Aorta (tissue), 5 donors: ENCODE measurements at regions not wholly inside any gene's neighbourhood (a gene's known extent, or its start where the extent isn't known, plus 50 kb on each side); places are given as distances from the start of the nearest gene placed in this dataset.
"Not testable (repeated sequence)": the region's sequence is repeated elsewhere in the genome, so short reads cannot be mapped to it uniquely, and the experiment has no call there.

Source experiments
- ATAC-seq: fragments of 200-7000 bp; cut with Tn5 transposase; one replicate; pipeline ENCODE4 v1.9.1; 2022; ENCODE audit warnings: moderate library complexity; ENCODE audit not compliant: low FRiP score
- DNase-seq, 2 donors: peaks; one replicate each; pipeline ENCODE4 v3.0.0-alpha.2; 2020
- H3K27ac ChIP-seq, 2 donors: one replicate each; pipeline ENCODE4 v1.5.1; 2013; ENCODE audit warnings: low read length in 2 of 2, mild to moderate bottlenecking in 2 of 2, moderate library complexity in 2 of 2, control low read depth in 1 of 2, inconsistent platforms in 1 of 2, low read depth in 1 of 2
- H3K27me3 ChIP-seq, 2 donors: one replicate each; pipeline ENCODE4 v1.6.1; 2013; ENCODE audit warnings: control low read depth in 1 of 2, low read length in 1 of 2, mild to moderate bottlenecking in 1 of 2, moderate library complexity in 1 of 2; ENCODE audit not compliant: insufficient read depth in 2 of 2, control insufficient read depth in 1 of 2
- H3K36me3 ChIP-seq, 2 donors: one replicate each; pipeline ENCODE4 v1.6.1; 2013; ENCODE audit warnings: control low read depth in 1 of 2, low read length in 1 of 2, mild to moderate bottlenecking in 1 of 2; ENCODE audit not compliant: insufficient read depth in 2 of 2, control insufficient read depth in 1 of 2
- H3K4me1 ChIP-seq, 2 donors: one replicate each; pipeline ENCODE4 v1.6.1; 2013; ENCODE audit warnings: low read length in 2 of 2, control low read depth in 1 of 2, mild to moderate bottlenecking in 1 of 2, moderate library complexity in 1 of 2; ENCODE audit not compliant: insufficient read depth in 2 of 2, control insufficient read depth in 1 of 2
- H3K4me3 ChIP-seq, 2 donors: one replicate each; pipeline ENCODE4 v1.5.1; 2013; ENCODE audit warnings: low read length in 2 of 2, control low read depth in 1 of 2, mild to moderate bottlenecking in 1 of 2
- H3K9me3 ChIP-seq: one replicate; pipeline ENCODE4 v1.6.1; 2013; ENCODE audit warnings: mild to moderate bottlenecking, low read length; ENCODE audit not compliant: control insufficient read depth
- WGBS, 2 donors: extraction: QIAGEN DNeasy Blood & Tissue Kit; methylation state at CpG; one replicate each; pipeline ENCODE4 v1.1.7; 2013; 5-methylcytosine and 5-hydroxymethylcytosine counted together
- intact Hi-C, 2 donors: fragments of 100-400 bp; cut with DNase I; formaldehyde crosslinking; loops; one replicate each; pipeline versions ENCODE4 v1.14.2 to v1.15.0; 2022
- donor health status: healthy with polysubstance abuse.
- donor health status: Bipolar disorder and iron deficiency.
- donor health status: DM: no; HTN: no; CAD: no.
- donor health status: DM: no; HTN: no; CAD: no.
- donor health status: DM: yes; HTN: yes; CAD: no.

GRCh38 chr13:78129823-78130222 is 211.2 kb upstream of the EDNRB start:
- no peak for DNase-seq
- Histone ChIP-seq H3K36me3 (no peaks in the 10 kb centered on the region), H3K9me3 (no peaks in the 10 kb centered on the region), H3K4me3 (no peak overlapping the region), H3K27me3 (no peaks in the 10 kb centered on the region), H3K4me1 (no peaks in the 10 kb centered on the region), H3K27ac (no peak overlapping the region)
- no peak for ATAC-seq
- intact Hi-C loops: no loop called here
- WGBS, 2 donors: 24 to 31% methylated on average over 2 of the region's 2 CpGs

- H3K4me3 ChIP-seq: no peak overlapping the region
- intact Hi-C loops: no loop called here
- no peaks in the 10 kb centered on the region for H3K36me3 ChIP-seq
- no peaks in the 10 kb centered on the region for H3K4me1 ChIP-seq
- ATAC-seq (no peak), DNase-seq (no peak)
- no peaks in the 10 kb centered on the region for H3K27me3 ChIP-seq
- no peak overlapping the region for H3K27ac ChIP-seq
- H3K9me3 ChIP-seq: no peaks in the 10 kb centered on the region
Measured at GRCh38 chr13:78129359-78129758, 210.7 kb upstream of the EDNRB start.

- WGBS, 2 donors: 31 to 34% methylated on average over 13 of the region's 13 CpGs
- intact Hi-C loops: loop anchor here (5.0 kb wide), 1 partner anchor 339 kb away; no protein-coding TSS in a partner anchor
- H3K4me3 ChIP-seq: no peak overlapping the region
- DNase-seq (no peak), ATAC-seq (peak; percentile 72)
- H3K27me3 ChIP-seq: peaks cover 0 to 2% of the 10 kb centered on the region in 2 donors
- no peaks in the 10 kb centered on the region for H3K36me3 ChIP-seq
- no peaks in the 10 kb centered on the region for H3K9me3 ChIP-seq
- no peak overlapping the region for H3K27ac ChIP-seq
- H3K4me1 ChIP-seq: no peaks in the 10 kb centered on the region
Measured at GRCh38 chr13:78121459-78122348, 203.1 kb upstream of the EDNRB start.

DNA sequence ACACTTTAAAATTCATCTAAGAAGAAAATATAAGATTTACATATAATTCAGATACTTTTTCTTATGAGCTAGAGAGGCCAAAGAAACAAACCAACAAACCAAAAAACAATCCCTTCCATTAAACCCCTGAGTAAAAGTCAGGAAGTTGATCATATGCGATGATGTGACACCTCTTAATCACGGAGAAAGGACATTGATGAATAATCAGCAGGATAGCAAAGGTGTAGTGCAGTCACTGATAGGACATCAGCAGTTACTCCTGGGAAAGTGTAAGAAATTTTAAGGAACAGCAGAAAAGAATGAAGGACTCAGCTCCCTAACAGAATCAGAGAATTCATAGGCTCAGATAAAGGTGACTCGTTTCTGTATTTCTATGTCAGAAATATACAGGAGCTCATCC is 202.4 kb upstream of the EDNRB start:
- no peak for DNase-seq
- Histone ChIP-seq H3K4me1 (no peaks in the 10 kb centered on the region), H3K4me3 (no peak overlapping the region), H3K27ac (no peak overlapping the region), H3K9me3 (no peaks in the 10 kb centered on the region), H3K27me3 (peaks cover 0 to 2% of the 10 kb centered on the region in 2 donors), H3K36me3 (no peaks in the 10 kb centered on the region)
- WGBS, 2 donors: 25 to 27% methylated on average over 3 of the region's 3 CpGs
- ATAC-seq: no peak
- intact Hi-C loops: loop anchor here (5.0 kb wide), 1 partner anchor 339 kb away; no protein-coding TSS in a partner anchor

- intact Hi-C loops: loop anchor here (5.0 kb wide), 1 partner anchor 338 kb away; no protein-coding TSS in a partner anchor
- not testable (repeated sequence) for H3K36me3 ChIP-seq, H3K27ac ChIP-seq, H3K4me3 ChIP-seq, H3K27me3 ChIP-seq, ATAC-seq, DNase-seq, H3K9me3 ChIP-seq, H3K4me1 ChIP-seq
- WGBS, 2 donors: 60 to 78% methylated on average over 1 of the region's 1 CpG
Measured at GRCh38 chr13:78120144-78120543, 201.5 kb upstream of the EDNRB start.

GRCh38 chr13:78117070-78117469 is 198.4 kb upstream of the EDNRB start:
- intact Hi-C loops: not testable (repeated sequence)
- WGBS, 2 donors: 65 to 73% methylated on average over 2 of the region's 2 CpGs

GRCh38 chr13:78105656-78106055 is 187.0 kb upstream of the EDNRB start:
- no peaks in the 10 kb centered on the region for H3K9me3 ChIP-seq
- H3K27ac ChIP-seq: no peak overlapping the region
- H3K4me3 ChIP-seq: no peak overlapping the region
- H3K27me3 ChIP-seq: peaks cover 0 to 2% of the 10 kb centered on the region in 2 donors
- DNase-seq: no peak
- H3K36me3 ChIP-seq: no peaks in the 10 kb centered on the region
- no peak for ATAC-seq
- H3K4me1 ChIP-seq: no peaks in the 10 kb centered on the region
- intact Hi-C loops: loop anchor here in 1 of 2 donors (1.0 kb wide), 1 partner anchor 30 kb away; no protein-coding TSS in a partner anchor

More at GRCh38 chr13:78117070-78117469, 198.4 kb upstream of the EDNRB start:
- not testable (repeated sequence) for H3K9me3 ChIP-seq, H3K36me3 ChIP-seq, DNase-seq, H3K27ac ChIP-seq, H3K4me1 ChIP-seq, H3K27me3 ChIP-seq, ATAC-seq, H3K4me3 ChIP-seq

DNA sequence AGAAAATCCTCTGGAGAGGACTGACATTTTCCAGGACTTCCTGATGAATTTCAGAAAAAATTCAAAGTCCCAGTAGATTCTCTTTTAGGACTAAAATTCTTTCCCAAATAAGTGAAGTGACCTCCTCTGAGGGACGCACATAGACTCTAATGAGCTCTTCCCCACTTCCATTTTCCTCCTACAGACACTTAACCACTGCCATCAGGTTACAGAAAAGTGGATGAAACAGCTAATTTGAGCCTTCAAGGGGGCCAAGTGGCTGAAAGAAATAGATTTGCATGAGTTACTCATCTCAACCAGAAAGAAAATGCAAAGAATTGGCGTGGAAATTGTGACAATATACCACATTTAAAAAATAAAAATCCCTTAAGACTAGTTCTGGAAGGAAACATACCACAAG is 185.3 kb upstream of the EDNRB start:
- DNase-seq (no peak), ATAC-seq (no peak)
- H3K27ac ChIP-seq: no peak overlapping the region
- peaks cover 0 to 2% of the 10 kb centered on the region in 2 donors for H3K27me3 ChIP-seq
- no peaks in the 10 kb centered on the region for H3K9me3 ChIP-seq
- H3K4me3 ChIP-seq: no peak overlapping the region
- H3K36me3 ChIP-seq: no peaks in the 10 kb centered on the region
- no peaks in the 10 kb centered on the region for H3K4me1 ChIP-seq
- WGBS, 2 donors: 73 to 74% methylated on average over 2 of the region's 2 CpGs
- intact Hi-C loops: no loop called here

DNA sequence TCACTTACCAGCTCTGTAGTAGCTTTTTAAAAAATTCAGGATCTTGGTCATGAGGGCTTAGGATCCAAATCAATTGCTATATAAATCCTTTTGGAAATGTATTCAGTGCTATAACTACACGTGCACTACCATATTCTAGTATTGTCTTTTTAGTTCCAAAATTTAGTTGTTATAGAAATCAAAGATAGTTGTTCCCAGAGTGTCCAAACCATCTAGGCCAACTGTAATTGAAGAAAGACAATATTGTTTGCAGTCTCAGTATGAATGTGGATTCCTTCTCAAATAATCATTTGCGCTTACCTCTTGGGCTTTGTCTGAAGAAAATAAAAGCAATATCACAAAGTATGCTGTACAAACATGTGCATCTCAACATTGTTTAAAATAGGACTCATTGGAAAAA is 184.1 kb upstream of the EDNRB start:
- intact Hi-C loops: no loop called here

More for the DNA sequence above, 184.1 kb upstream of the EDNRB start:
- no peak overlapping the region for H3K27ac ChIP-seq
- H3K27me3 ChIP-seq: peaks cover 0 to 2% of the 10 kb centered on the region in 2 donors
- H3K36me3 ChIP-seq: no peaks in the 10 kb centered on the region
- no peak overlapping the region for H3K4me3 ChIP-seq
- ATAC-seq (no peak), DNase-seq (no peak)
- no peaks in the 10 kb centered on the region for H3K9me3 ChIP-seq
- no peaks in the 10 kb centered on the region for H3K4me1 ChIP-seq
- 82 to 89% methylated on average over 2 of the region's 2 CpGs for WGBS, 2 donors
